Ishikawa (cell line): ENCODE measurements at regions not wholly inside any gene's neighbourhood (a gene's known extent, or its start where the extent isn't known, plus 50 kb on each side); places are given as distances from the start of the nearest gene placed in this dataset.

Experiments used
- CEBPB ChIP-seq: IDR thresholded peaks from 2 replicates; pipeline ENCODE4 v1.6.1; 2012
- CREB1 ChIP-seq: IDR thresholded peaks from 2 replicates; pipeline ENCODE4 v1.6.1; 2012; ENCODE audit warnings: low read depth
- EGR1 ChIP-seq: IDR thresholded peaks from 2 replicates; pipeline ENCODE4 v1.6.1; 2012
- EP300 ChIP-seq: IDR thresholded peaks from 2 replicates; pipeline ENCODE4 v1.6.1; 2012; ENCODE audit warnings: borderline replicate concordance
- FOXM1 ChIP-seq: IDR thresholded peaks from 2 replicates; pipeline ENCODE4 v1.6.1; 2012; ENCODE audit warnings: low read depth, borderline replicate concordance
- MAX ChIP-seq: IDR thresholded peaks from 2 replicates; pipeline ENCODE4 v1.6.1; 2012
- NFIC ChIP-seq: IDR thresholded peaks from 2 replicates; pipeline ENCODE4 v1.6.1; 2012
- RAD21 ChIP-seq: IDR thresholded peaks from 2 replicates; pipeline ENCODE4 v1.6.1; 2012; ENCODE audit warnings: low read depth
- REST ChIP-seq: IDR thresholded peaks from 2 replicates; pipeline ENCODE4 v1.6.1; 2012; ENCODE audit warnings: low read depth, mild to moderate bottlenecking
- TAF1 ChIP-seq: IDR thresholded peaks from 2 replicates; pipeline ENCODE4 v1.6.1; 2012; ENCODE audit warnings: low read depth, mild to moderate bottlenecking
- TCF12 ChIP-seq: IDR thresholded peaks from 2 replicates; pipeline ENCODE4 v1.6.1; 2012; ENCODE audit warnings: low read depth
- TEAD4 ChIP-seq: IDR thresholded peaks from 2 replicates; pipeline ENCODE4 v1.6.1; 2012
- USF1 ChIP-seq: IDR thresholded peaks from 2 replicates; pipeline ENCODE4 v1.6.1; 2012
- YY1 ChIP-seq: IDR thresholded peaks from 2 replicates; pipeline ENCODE4 v1.6.1; 2012; ENCODE audit warnings: low read depth
- ZBTB7A ChIP-seq: IDR thresholded peaks from 2 replicates; pipeline ENCODE4 v1.6.1; 2012; ENCODE audit warnings: low read depth

GRCh38 chr10:131843881-131844284 lies 56.9 kb upstream of the PPP2R2D start:
- TF ChIP-seq TCF12 (no peak), ZBTB7A (no peak), TAF1 (no peak), REST (no peak), RAD21 (no peak), TEAD4 (no peak), EP300 (no peak), CEBPB (no peak)

GRCh38 chr10:131844529-131845084 lies 56.2 kb upstream of the PPP2R2D start:
- no peak for TF ChIP-seq CREB1
- TF ChIP-seq RAD21, result no peak
- TF ChIP-seq REST, result no peak
- no peak for TF ChIP-seq TAF1
- no peak for TF ChIP-seq CEBPB

GRCh38 chr10:131845505-131846239 lies 55.1 kb upstream of the PPP2R2D start:
- TF ChIP-seq CEBPB, result no peak
- no peak for TF ChIP-seq TAF1
- TF ChIP-seq NFIC, result no peak

GRCh38 chr10:131846240-131847101 lies 54.3 kb upstream of the PPP2R2D start:
- TF ChIP-seq RAD21 (no peak), EP300 (no peak), EGR1 (no peak), FOXM1 (no peak), CREB1 (no peak), TEAD4 (no peak), NFIC (no peak), TAF1 (no peak), REST (no peak)

GRCh38 chr10:131847241-131847783 lies 53.5 kb upstream of the PPP2R2D start:
- no peak for TF ChIP-seq RAD21
- TF ChIP-seq YY1, result no peak
- no peak for TF ChIP-seq ZBTB7A

- TF ChIP-seq MAX, result no peak
- no peak for TF ChIP-seq USF1
- no peak for TF ChIP-seq RAD21
- no peak for TF ChIP-seq CEBPB
- TF ChIP-seq EP300, result no peak
- TF ChIP-seq ZBTB7A, result no peak
- no peak for TF ChIP-seq CREB1
- TF ChIP-seq EGR1, result no peak
- no peak for TF ChIP-seq REST
- no peak for TF ChIP-seq TAF1
- TF ChIP-seq TCF12, result no peak
- TF ChIP-seq TEAD4, result no peak
- no peak for TF ChIP-seq YY1
- TF ChIP-seq FOXM1, result no peak
- no peak for TF ChIP-seq NFIC
Observed at GRCh38 chr10:131848296-131848695, 52.5 kb upstream of the PPP2R2D start.
